ENCODE measurements at regions not wholly inside any gene's neighbourhood (a gene's known extent, or its start where the extent isn't known, plus 50 kb on each side); places are given as distances from the start of the nearest gene placed in this dataset.

DNA sequence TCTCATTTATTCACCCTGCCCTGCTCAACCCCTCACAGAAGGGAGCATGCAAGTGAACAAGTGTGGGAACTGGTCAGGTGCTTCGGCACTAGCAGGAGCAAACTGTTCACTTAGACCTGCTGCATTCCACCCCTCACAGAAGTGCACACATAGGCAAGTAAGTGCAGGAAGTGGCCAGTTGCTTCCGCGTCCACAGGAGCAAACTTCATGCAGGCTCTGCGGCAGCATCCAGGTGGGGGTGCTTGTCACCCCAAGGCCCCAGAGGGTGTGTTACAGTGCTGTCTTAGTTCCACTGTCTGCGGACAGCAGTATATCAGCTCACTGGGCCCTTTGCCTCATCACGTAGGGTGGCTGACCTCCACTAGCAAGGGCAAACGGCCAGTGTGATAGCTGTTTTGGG lies 167.3 kb upstream of the AVPR1A start:
- no peak for DNase-seq

DNA sequence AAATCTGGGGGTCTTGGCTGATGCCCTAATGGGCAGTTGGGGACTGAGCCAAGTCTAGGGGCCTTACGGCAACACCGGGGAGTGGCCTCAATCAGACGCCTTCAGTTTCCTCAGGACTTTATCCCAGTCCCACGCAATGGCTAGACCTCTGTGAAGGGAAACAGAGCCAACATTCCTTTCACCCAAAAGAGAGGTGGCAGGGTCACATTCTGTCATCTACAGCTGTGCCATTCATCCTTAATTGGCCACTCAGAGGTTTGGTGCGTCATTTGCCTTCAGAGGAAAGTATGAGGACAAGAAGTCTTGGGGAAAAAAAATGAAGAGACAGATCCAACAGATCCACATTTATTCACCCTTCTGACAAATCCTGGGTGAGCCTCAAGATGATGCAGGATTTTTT lies 166.9 kb upstream of the AVPR1A start:
- no peak for DNase-seq

DNA sequence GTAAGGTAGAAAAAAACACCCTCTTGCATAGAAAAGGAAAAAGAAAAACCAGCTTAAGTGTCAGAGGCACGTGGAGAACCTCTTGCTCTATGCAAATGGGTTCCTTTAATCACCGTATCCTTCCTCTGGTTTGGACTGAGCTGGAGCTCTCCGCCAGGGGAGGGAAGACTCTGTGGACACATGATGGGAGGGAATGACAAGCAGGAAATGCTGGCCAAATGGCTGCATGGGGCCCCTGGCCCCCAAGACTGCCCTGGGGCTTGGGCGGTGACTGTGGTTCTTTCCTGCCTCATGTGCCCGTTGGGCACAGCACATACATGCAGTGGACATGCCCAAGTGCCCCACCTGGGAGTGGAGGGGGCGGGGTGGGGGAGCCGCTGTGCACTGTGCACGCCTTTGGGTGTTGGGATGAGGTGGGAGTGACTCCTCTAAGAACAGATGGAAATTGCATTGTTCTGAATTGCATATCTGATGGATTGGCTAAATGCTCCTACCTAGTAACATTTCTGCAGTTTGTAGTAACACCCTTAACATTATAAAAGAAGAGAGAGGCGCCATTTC lies 166.4 kb upstream of the AVPR1A start:
- no peak for DNase-seq

DNA sequence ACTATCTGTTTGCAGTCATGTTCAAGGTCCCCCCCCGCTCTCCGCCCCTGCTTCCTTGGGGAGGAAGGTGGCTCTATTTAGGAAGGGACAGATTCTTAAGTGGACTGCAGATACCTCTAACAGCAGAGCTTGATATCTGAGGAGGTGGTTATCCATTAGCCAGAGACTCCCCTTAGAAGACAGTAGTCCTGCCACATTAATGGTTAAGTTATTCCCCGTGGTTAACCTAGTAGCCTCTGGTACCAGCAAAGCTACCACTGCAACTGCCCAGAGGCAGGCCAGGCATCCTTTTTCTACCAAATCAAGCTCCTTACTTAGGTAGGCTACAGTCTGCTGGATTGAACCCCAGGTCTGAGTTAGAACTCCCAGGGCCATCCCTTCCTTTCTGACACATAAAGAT lies 162.1 kb upstream of the AVPR1A start:
- DNase-seq = no peak

DNA sequence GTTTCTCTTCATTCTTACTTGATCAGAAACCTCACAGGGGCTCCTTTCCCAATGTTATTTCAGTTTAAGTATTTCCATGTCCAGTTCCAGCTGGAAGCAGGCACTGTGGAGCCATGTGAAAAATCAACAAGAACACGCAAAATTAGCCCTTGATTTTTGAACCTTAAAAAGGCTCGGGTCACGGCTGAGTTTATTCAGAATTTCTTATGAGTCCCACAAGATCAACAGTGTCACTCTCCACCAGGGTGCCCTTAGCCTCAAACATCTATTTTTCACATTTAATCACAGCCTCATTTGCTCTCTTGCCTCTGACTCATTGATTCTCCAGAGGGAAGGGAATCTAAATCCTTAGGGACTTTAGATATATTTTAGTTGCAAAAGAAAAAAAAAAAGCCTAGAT lies 157.7 kb upstream of the AVPR1A start:
- DNase-seq = no peak

DNA sequence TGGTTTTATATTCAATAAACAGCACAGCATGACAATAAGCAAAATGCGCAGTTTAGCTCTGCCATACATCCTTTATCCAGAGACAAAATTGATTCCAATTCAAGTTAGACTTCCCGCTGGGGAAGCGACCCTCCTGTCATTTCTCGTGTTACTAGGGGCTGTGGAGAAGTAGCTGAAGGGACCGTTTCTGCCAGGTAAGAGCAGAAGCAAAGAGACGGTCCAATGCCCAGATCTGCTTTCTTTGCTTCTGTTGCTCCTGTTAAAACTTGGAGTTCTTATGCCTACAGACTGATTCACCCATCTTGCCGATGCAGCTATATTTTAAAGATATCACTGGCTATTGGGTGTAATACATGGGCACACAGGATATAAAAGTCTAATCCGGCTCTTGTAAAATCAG lies 156.8 kb upstream of the AVPR1A start:
- no peak for DNase-seq

DNA sequence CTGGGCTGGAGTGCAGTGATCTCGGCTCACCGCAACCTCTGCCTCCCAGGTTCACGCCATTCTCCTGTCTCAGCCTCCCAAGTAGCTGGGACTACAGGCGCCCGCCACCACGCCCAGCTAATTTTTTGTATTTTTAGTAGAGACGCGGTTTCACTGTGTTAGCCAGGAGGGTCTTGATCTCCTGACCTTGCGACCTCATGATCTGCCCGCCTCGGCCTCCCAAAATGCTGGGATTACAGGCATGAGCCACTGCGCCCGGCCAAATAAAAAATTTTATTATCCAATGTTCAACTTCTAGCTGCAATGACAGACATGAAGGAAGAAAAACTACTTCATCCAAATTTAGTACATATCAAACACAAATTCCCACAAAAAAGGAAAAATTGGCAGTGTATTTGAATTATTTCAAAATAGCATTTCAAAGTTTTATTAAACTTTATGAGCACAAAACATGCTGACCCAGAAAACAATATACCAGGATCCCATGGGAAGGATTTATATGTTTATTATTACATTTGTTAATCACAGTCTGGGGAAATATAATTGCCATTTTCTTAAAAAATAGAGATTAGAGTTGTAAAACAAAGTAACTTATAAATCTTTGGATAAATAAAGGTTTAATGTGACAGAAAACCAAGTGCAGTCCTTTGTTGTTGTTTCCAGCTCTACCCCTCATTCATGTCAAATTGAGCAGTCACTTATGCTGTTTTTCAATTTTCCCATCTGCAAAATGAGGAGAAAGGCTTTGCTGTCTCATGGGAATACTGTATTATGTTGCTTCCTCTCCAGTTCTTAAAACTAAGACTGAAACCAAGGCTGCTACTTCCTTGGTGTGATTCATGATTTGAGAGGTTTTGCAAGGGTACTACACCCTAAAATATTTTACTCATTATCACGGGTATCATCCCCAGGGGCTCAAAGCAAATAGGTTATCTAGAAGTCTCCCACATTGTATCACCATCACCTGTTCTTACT lies 155.2 kb upstream of the AVPR1A start:
- no peak for DNase-seq

DNA sequence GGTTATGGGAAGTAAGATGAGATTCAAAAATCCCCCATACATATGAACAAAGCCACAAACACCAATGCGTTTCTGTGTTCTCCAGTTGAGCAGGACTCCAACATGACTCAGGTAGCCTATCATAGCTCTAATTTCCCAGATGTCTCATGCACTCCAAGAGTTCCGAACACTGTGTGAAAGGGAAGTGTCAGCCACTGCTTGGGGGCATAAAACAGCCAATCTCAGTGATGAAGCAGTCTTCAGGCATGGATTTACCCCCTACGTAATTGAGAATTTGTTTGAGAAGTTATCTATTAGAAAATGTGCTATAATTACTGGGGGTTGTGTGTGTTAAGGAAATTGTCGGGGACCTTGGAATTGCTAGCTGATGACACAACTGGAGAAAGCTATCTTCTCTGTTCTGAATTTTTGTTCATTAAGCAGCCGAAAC lies 153.9 kb upstream of the AVPR1A start:
- no peak for DNase-seq

DNA sequence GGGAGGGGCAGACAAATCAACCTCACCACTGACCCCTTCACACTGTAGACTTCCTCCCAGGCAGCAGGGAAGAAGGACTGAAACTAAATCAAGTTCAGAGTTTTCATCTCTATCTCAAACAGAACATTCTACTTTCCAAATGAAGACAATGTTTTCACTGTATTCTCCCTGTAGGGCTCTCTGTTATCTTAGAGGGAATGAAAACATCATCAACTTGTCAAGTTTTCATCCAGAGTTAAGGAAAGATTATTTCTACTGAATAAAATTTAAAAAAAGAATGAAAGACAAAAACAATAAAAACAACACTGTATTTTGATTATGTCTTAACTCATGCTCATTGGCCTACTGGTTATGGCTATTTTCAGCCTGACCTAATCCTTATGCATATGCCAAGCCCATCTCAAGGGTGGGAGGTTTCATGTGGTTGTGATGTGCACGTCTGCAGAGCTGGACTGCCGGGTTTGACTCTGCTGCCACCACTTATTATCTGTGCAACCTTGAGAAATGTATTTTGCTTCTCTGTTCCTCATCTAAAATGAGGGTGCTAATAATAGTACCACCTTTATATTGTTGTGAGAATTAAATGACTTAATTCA lies 152.0 kb upstream of the AVPR1A start:
- DNase-seq = no peak

DNA sequence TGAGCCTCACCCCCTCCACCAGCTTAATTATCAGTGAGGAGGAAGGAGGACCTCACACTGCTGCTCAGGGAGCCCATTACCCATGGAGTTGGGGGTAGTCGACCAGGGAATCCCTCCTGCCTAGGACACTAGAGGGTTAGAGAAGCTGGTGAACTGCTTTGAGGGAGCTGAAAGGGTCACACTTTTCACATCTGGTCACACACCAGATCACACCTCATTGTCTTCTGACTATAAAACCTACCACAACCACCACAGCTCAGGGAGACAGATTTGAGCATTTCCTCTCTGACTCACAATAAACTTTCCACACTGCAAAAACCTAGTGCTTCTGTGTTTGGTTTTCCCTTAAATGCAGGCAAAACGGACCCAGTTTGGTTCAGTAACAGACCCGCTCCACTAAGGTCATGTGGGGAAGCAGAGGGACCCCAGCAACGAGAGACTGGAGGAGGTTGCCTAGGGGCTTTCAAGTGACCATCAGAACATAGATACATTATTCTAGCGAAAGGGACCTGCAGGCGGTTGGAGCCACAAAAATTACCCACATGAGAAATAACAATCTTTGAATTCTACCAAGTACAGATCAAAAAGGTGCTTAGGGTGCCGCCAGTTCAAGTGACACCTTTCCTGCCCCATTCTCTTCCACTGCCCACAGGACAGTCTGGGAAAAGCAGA lies 151.4 kb upstream of the AVPR1A start:
- no peak for DNase-seq

DNA sequence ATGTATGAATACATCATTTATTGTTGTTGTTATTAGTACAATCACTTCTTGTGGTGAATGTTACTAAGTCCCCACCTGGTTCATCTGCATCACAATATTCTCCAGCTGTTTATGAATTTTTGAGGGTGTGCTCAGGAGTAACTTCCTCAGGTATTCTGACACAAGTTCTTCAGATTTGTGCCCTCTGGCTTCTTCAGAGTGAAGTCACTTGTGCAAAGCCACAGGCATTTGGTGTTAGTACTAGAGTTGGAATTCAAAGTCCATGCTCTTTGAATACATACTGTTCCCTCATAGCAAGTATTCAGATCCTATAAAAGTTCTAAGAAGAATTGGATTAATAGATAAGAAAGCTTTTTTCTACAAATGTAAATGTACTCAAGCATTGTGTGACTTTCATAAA lies 150.3 kb upstream of the AVPR1A start:
- DNase-seq = no peak

DNA sequence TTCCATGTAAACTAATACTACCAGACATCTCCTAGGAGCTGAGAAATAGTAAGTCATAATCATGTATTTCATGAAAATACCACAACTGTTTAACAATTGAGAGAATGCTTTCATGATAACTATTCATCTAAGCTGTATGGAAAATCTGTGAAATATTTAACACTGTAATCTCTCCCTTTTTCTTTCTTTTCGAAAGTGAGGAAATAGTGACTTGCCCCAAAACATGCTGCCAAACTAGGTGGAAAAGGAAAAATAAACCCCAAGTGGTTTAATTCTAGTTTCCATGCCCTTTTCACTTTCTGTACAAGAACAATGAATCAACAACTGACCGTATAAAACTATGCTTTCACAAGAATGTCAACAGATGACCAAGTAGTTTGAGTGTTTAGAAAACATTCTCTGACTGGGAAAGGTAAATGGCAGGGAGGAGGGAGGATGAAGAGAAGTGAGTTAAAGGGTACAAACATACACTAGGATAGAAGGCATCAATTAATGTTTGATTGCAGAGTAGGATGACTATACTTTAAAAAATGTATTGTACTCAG lies 147.5 kb upstream of the AVPR1A start:
- no peak for DNase-seq

DNA sequence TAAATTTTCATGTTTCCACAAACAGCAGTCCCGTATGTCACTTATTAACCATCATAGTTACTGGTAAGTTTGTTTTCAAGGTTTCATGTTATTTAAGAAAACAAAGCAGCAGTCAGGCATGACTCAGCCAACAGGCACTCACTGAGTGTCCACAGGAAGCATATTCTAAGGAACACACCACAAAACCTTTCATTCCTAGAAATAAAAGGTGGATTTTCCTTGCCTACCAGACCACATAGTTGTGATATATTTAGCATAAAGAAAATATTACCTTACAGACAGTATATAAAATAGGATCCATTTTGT lies 143.3 kb upstream of the AVPR1A start:
- DNase-seq = peak; percentile 78

DNA sequence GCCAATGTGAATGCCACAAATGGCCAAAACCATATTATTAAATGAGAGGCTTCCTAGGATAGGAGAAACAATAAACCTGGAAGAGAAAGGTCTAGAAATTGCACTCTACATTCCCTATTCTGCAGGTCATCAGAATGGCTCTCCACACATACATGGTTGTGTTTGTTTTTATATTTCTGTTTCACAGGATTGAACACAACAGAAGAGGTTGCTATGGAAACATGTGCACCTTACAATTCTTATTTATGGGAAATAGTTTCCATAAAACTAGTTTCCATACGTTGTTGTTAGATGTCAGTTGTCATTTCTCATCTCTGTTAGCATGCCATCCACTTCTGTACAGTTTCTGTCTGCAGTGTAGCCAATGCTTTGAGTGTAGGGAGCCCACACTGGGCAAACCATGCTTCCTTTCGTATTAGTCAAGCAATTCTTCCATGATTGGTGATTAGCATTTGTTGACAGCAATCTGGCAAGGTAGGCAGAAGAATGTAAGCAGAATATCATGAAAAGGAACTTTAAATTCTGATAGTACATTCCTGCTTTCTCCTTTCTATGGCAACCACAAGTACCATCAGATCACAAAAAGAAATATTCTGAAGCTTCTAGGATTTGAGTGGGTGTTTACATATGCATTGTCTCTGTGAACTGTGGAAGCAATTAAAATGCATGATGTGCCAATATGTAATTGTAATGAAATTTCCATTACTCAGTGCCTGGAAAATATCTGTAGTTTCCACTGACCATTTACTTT lies 141.6 kb upstream of the AVPR1A start:
- DNase-seq = no peak

DNA sequence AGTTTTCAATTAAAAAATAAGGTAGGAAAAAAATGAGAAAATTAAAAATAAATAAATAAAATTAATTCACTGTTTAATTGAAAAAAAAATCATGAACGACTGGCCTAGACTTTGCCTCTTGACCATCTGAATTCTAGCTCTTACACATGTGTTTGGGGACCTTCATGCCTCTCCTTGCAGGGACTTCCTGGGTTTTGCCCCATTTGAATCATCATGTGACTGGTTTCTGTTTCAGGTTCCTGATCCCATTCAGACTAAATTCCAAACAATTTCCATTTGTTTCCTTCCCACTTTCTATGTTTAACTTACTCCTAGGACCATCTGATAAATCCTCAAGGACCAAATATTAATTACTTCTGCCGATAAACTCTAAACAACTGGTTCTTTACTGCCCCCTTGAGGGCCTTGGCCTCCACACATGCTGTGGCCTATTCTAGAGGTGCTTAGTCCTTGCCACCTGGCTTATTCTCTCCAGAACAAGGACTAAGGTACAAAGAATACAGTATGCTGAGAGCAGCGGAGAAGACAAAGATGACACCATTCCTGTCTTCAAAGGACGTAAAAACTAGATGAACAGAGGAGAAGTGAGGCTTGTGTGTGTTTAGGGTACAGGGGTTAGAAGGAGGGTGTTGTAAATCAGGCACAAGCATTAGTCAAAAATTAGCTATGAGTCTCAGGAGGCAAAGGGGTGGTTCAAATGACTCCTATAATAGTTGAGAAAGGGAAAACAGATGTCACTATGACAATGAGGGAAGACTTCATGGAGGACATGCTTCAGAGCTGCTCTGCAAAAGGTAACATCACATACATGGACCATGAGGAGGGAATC lies 125.8 kb upstream of the AVPR1A start:
- DNase-seq = peak; percentile 79

DNA sequence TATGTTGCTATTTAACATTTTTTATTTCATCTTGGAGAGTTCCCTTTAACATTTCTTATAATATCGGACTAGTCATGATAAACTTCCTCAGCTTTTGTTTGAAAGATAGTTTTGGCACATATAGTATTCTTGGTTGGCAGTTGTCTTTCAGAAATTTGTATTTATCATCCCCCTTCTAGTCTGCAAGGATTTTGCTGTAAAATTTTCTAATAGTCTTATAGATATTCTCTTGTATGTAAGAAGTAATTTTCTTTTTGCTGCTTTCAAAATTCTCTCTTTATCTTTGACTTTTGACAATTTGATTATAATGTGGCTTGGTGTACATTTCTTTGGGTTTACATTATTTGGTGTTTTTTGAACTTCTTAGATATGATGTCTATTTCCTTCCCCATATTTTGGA lies 116.0 kb upstream of the AVPR1A start:
- DNase-seq = no peak

DNA sequence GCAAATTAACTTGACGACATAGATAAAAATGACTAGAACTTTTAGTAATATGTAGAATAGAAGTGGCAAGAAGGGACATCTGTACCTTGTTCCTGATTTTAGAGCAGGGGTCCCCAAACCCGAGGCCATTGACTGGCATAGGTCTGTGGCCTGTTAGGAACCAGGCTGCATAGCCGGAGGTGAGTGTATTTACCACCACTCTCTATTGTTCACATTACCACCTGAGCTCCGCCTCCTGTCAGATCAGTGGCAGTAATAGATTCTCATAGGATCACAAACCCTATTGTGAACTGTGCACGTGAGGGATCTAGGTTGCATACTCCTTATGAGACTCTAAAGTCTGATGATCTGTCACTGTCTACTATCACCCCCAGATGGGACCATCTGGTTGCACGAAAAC lies 113.6 kb upstream of the AVPR1A start:
- no peak for DNase-seq

DNA sequence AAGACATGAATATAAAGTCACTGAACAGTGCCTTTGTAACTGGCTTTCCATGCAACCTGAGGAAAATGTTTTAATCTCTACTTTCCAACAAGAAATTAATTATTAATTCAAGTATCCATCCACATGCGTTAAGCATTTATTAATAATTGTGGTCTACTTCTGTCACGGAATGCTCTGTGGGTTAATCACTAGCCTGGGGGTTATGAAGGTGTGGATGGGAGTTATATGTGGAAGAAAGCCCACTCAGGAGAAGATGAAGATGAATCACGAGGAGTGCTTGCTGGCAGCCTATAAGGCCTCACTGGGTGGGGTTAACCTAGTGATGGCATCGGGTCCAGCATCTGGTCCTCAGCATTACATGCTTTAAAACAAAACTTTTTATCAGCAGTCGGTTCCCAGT lies 99.5 kb upstream of the AVPR1A start:
- no peak for DNase-seq

DNA sequence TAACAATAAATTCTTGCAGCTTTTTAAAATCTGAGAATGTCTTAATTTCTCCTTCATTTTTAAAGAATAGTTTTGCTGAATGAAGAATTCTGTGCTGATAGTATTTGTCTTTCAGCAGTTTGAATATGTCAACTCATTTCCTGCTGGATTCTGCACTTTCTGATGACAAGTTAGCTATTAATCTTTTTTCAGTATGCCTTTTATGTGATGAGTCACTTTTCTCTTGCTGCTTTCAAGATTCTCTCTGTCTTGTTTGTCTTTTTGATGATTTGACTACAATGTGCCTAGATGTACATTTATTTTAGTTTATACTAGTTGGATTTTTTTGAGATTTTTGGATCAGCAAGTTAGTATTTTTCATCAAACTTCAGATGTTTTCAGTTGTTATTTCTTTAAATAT lies 87.9 kb upstream of the AVPR1A start:
- DNase-seq = no peak

DNA sequence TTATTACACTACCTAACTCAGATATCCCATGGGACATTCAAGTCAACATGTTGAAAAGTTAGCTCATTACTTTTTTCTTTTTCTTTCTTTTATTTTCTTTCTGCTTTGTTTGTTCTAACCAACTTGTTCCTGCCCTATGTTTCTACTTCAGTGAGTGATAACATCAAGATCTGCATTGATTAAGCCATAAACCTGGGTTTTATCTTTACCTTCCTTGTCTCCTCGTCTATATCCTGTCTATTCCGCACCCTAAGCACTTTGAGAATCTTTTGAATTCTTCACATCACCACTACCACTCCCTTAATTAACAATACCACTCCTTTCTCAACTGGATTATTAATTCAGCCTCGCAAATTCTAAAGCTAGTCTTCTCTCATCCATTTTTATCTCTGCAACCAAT lies 81.9 kb upstream of the AVPR1A start:
- no peak for DNase-seq

DNA sequence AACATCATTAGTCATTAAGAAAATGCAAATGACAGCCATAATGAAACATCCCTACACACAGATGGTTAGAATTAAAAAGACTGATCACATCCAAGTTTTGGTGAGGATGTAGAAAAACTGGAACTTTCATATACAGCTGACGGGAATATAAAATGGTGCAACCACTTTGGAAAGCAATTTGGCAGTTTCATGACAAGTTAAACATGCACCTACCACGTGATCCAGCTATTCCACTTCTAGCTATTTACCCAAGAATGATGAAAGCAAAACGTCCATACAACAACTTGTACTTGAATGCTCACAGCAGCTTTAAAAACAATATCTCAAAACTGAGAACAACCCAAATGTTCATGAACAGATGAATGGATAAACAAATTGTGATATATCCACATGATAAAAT lies 77.9 kb upstream of the AVPR1A start:
- DNase-seq = no peak

All from islet precursor cell (in vitro differentiated cells).